ENCODE measurements at regions not wholly inside any gene's neighbourhood (a gene's known extent, or its start where the extent isn't known, plus 50 kb on each side); places are given as distances from the start of the nearest gene placed in this dataset.

DNA sequence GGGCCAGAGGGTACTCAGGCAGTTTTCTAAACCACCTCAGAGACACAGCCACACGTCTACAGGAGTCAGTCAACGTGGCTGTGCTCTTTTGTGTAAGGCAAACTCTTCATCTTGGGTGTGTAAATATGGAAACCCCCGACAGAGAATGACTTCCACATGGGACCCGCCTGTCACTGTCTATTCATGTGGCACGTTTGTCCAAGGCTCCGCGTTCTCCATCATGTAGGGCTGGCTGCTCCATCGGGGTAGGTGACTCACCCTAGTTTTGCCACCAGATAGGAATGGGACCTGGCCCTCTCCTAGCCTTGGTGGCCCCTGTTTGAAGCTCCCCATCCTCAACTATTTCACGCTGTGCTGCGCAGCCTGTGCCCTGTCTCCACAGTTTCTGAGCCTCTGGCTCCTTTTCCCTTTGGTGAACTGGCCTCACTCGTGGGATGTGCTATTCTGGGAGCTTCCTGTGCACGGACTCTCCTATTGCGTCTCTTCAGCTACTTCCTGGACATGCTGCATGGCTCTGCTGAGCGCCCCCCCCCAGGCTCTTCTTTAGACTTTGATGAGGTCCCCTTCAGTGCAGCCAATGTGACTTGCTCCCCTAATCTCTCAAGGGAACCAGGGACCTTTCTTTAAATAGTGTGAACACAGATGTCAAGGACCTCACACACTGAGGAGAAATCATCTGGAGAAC, 143.2 kb upstream of the PDE10A start:
- TF ChIP-seq, protein P1, sequence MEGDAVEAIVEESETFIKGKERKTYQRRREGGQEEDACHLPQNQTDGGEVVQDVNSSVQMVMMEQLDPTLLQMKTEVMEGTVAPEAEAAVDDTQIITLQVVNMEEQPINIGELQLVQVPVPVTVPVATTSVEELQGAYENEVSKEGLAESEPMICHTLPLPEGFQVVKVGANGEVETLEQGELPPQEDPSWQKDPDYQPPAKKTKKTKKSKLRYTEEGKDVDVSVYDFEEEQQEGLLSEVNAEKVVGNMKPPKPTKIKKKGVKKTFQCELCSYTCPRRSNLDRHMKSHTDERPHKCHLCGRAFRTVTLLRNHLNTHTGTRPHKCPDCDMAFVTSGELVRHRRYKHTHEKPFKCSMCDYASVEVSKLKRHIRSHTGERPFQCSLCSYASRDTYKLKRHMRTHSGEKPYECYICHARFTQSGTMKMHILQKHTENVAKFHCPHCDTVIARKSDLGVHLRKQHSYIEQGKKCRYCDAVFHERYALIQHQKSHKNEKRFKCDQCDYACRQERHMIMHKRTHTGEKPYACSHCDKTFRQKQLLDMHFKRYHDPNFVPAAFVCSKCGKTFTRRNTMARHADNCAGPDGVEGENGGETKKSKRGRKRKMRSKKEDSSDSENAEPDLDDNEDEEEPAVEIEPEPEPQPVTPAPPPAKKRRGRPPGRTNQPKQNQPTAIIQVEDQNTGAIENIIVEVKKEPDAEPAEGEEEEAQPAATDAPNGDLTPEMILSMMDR (IDR thresholded peaks at IDR 0.05; ENCODE audit: low read depth, low read length, missing control alignments): no peak
- no peak for DNase-seq (ENCODE audit: low read depth)
- H3K4me3 ChIP-seq (ENCODE audit: low read depth, low read length): no peak overlapping the region

DNA sequence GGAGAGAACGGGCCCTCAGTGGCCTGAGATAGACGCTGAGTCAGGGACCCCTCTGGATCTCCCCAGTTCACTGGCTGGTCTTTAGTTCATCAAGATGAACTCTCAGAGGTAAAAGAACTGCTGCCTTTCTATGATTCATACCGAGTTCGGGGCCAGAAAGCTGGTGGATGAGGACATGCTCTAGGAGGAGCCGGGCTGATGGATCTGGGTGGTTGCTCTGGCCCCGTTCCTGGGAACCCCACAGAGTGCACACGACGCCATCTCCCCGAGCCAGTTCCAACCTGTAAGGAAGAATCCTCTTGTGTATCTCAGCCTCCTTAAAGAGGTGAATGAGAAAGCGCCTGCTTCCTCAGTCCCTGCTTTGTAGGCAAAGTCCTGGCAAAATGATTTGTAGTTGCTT, 142.6 kb upstream of the PDE10A start:
- TF ChIP-seq, protein P1 (IDR thresholded peaks at IDR 0.05; ENCODE audit: low read depth, low read length, missing control alignments): no peak
- DNase-seq (ENCODE audit: low read depth): no peak
- H3K4me3 ChIP-seq (ENCODE audit: low read depth, low read length): no peak overlapping the region

DNA sequence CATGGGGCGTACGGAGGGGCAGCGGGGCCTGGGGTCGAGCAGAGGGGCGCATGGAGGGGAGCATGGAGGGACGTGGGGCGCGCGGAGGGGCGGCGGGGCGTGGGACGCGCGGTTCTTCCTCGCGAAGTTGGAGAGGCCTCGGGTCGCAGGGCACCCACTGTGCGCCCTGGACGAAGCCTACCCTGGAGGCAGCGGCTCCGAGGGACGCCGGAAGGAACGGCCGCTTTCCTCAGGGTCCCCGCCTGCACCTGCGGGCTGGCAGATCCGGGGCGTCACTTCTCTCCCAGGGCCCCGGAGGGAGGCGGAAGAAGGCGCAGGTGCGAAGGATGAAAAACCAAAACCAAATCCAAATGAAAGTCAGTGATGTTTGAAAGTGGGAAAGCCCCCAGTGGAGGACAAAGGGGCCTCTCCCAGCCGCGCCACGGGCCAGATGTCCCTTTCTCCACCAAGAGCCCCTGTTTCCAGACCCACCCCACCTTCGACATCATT, 142.1 kb upstream of the PDE10A start:
- no peak for DNase-seq (ENCODE audit: low read depth)
- no peak overlapping the region for H3K4me3 ChIP-seq (ENCODE audit: low read depth, low read length)
- TF ChIP-seq, protein P1 (IDR thresholded peaks at IDR 0.05; ENCODE audit: low read depth, low read length, missing control alignments): no peak

DNA sequence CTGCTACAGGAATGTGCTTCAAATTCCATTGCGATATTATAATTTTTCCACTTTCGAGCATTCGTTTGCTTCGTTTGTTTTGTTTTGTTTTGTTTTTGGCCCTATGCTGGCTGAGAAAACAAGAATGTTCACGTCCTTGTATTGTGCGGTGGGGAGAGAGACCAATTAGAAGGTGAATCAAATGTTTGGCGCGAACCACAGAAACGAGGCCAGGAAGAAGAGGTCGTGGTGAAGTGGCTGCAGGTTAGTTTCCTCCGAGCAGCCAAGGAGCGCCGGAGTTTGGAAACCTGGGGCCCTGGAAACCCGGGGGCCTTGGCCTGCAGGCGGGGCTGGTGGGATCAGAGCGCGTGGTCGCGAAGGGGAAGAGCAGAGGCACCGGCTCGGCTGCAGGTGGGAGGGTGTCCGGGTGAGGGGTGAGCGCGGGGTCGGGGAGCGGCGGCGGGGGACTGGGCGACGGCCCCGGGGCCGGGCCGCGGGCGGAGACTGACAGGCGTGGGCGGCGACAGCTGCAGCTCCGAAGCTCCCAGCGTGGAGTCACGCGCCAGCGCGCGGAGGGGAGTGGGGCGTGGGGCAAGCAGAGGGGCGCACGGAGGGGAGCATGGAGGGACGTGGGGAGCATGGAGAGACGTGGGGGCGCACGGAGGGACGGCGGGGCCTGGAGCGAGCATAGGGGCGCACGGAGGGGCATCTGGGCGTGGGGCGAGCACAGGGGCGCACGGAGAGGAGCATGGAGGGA, 141.5 kb upstream of the PDE10A start:
- no peak overlapping the region for H3K4me3 ChIP-seq (ENCODE audit: low read depth, low read length)
- no peak for DNase-seq (ENCODE audit: low read depth)
- TF ChIP-seq, protein P1 (IDR thresholded peaks at IDR 0.05; ENCODE audit: low read depth, low read length, missing control alignments): no peak

DNA sequence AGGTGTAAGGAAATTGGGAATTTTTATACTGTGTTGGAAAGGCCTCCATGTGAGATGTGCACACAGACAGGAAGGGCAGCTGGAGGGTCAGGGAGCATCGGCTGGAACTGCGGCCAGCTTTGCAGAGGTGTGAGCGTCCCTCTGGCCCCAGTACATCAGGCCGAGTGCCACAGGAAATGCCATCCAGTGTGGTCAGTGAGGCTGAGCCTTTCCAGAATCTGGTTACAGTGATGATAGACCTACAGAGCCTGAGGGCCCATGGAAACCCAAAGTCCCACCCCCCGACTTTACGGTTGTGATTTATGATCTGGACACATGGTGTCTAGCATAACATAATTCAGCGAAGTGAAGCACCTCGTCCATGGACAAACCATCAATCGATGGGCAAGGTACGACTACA, 137.3 kb upstream of the PDE10A start:
- DNase-seq (ENCODE audit: low read depth): no peak
- TF ChIP-seq, protein P1 (IDR thresholded peaks at IDR 0.05; ENCODE audit: low read depth, low read length, missing control alignments): no peak
- H3K4me3 ChIP-seq (ENCODE audit: low read depth, low read length): no peak overlapping the region

DNA sequence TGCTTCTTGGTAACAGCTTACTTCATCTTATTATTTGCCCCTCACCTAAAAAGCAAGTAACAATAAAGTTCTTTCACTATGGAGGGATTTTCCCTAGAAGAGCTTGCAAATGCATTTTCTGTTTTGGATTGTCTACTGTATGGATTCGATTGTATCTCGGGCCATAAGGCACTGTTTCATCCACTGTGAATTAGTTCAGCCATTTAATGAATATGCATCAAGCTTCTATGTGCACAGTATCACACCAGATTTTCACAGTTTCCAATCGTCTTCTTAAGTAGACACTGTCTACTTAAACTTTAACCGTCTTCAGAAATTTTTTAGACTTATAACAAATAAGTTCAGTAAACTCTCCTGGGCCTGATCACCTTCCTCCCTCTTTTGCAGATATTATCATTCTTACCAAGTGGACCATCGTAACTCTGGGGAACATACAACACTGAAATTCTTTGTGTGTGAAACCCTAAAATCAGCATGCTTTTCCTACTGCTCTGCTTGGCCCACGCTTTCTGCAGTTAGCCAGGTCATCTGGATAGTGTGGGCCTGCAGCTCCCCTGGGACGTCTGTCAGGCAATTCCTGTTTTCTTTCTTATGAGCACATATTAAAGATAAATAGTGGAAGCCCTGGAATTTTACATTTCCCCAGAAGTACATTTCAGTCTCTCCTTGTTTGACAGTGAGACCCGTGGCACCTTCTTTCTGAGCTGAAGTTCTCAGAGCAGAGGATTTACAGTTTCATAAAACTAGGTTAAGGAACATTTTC, 136.5 kb upstream of the PDE10A start:
- TF ChIP-seq, protein P1 (IDR thresholded peaks at IDR 0.05; ENCODE audit: low read depth, low read length, missing control alignments): no peak
- DNase-seq (ENCODE audit: low read depth): no peak
- no peak overlapping the region for H3K4me3 ChIP-seq (ENCODE audit: low read depth, low read length)

All from GM12864 (cell line).